IMR-90 (cell line): ENCODE measurements at regions not wholly inside any gene's neighbourhood (a gene's known extent, or its start where the extent isn't known, plus 50 kb on each side); places are given as distances from the start of the nearest gene placed in this dataset.

Experiments used
- ATAC-seq: fragments of 200-7000 bp; cut with Tn5 transposase; 2 replicates; pipeline ENCODE4 v1.9.1; 2020; ENCODE audit warnings: low read depth, mild to moderate bottlenecking, moderate library complexity
- BruUV-seq: library from RNA; stranded (reverse); fragments of 400-500 nt; replicated peaks from 2 replicates; lab custom pipeline; 2021; lab: Mats Ljungman, UMichigan
- CTCF ChIA-PET: fragments of 300-600 bp; formaldehyde crosslinking; extraction: SDS; loops from one replicate; lab custom pipeline; 2021; ENCODE audit warnings: antibody characterized with exemption; lab: Yijun Ruan, JAX
- POLR2A ChIA-PET: fragments of 300-600 bp; sonication (Branson Sonifier 250); formaldehyde crosslinking; loops from one replicate; lab custom pipeline; 2022; ENCODE audit warnings: antibody characterized with exemption; ENCODE audit not compliant: unreplicated experiment; lab: Charles Lee
- DNase-seq: peaks from one replicate; pipeline ENCODE4 v3.0.0; 2013
- H2AFZ ChIP-seq: replicated peaks from 2 replicates; pipeline ENCODE3; 2013; ENCODE audit warnings: low read length, mild to moderate bottlenecking; ENCODE audit not compliant: poor library complexity
- H2AK5ac ChIP-seq: 2 replicates; pipeline ENCODE4 v1.6.1; 2013; ENCODE audit warnings: low read depth, low read length, inconsistent platforms
- H2AK9ac ChIP-seq: replicated peaks from 2 replicates; pipeline ENCODE3; 2013; ENCODE audit warnings: mild to moderate bottlenecking, low read depth, low read length, moderate library complexity; ENCODE audit not compliant: poor library complexity
- H2BK120ac ChIP-seq: 2 replicates; pipeline ENCODE4 v1.6.1; 2013; ENCODE audit warnings: low read depth, low read length, inconsistent platforms
- H2BK15ac ChIP-seq: 3 replicates; pipeline ENCODE4 v1.6.1; 2013; ENCODE audit warnings: low read depth, low read length, inconsistent platforms
- H2BK20ac ChIP-seq: 2 replicates; pipeline ENCODE4 v1.6.1; 2013; ENCODE audit warnings: low read depth, mild to moderate bottlenecking, inconsistent platforms, low read length, moderate library complexity
- H2BK5ac ChIP-seq: 2 replicates; pipeline ENCODE4 v1.6.1; 2013; ENCODE audit warnings: mild to moderate bottlenecking, low read depth, low read length, inconsistent platforms; ENCODE audit not compliant: poor library complexity, severe bottlenecking
- H3K14ac ChIP-seq: replicated peaks from 2 replicates; pipeline ENCODE4 v1.6.1; 2013; ENCODE audit warnings: low read depth, low read length, inconsistent platforms
- H3K18ac ChIP-seq: 2 replicates; pipeline ENCODE4 v1.6.1; 2013; ENCODE audit warnings: low read depth, low read length, control low read depth
- H3K23ac ChIP-seq: 2 replicates; pipeline ENCODE4 v1.6.1; 2013; ENCODE audit warnings: low read depth, low read length, inconsistent platforms
- H3K27ac ChIP-seq: 2 replicates; pipeline ENCODE4 v1.5.1; 2013; ENCODE audit warnings: mild to moderate bottlenecking, control low read depth, low read length; ENCODE audit not compliant: insufficient read depth
- H3K27me3 ChIP-seq: 2 replicates; pipeline ENCODE4 v1.6.1; 2013; ENCODE audit warnings: low read length; ENCODE audit not compliant: control insufficient read depth, insufficient read depth
- H3K36me3 ChIP-seq: 2 replicates; pipeline ENCODE4 v1.6.1; 2013; ENCODE audit warnings: low read length, mixed read lengths; ENCODE audit not compliant: control insufficient read depth, insufficient read depth
- H3K4ac ChIP-seq: 2 replicates; pipeline ENCODE4 v1.6.1; 2013; ENCODE audit warnings: low read depth, low read length, inconsistent platforms
- H3K4me1 ChIP-seq: 2 replicates; pipeline ENCODE4 v1.6.1; 2013; ENCODE audit warnings: low read length, mixed read lengths; ENCODE audit not compliant: control insufficient read depth, insufficient read depth
- H3K4me2 ChIP-seq: 2 replicates; pipeline ENCODE4 v1.6.1; 2013; ENCODE audit warnings: low read depth, mild to moderate bottlenecking, control low read depth, low read length, moderate library complexity
- H3K4me3 ChIP-seq: 2 replicates; pipeline ENCODE4 v1.5.1; 2013; ENCODE audit warnings: low read depth, mild to moderate bottlenecking, control low read depth, low read length, moderate library complexity; ENCODE audit not compliant: insufficient read depth
- H3K56ac ChIP-seq: 2 replicates; pipeline ENCODE4 v1.6.1; 2013; ENCODE audit warnings: low read length, inconsistent platforms; ENCODE audit not compliant: insufficient read depth; ENCODE audit errors: extremely low read depth
- H3K79me1 ChIP-seq, 2 experiments: 2 replicates each; pipeline ENCODE4 v1.6.1; 2013; ENCODE audit warnings: low read length in 2 of 2, inconsistent platforms in 1 of 2, low read depth in 1 of 2
- H3K9ac ChIP-seq: 2 replicates; pipeline ENCODE4 v1.6.1; 2013; ENCODE audit warnings: low read depth, low read length, control low read depth
- H3K9me1 ChIP-seq: 2 replicates; pipeline ENCODE4 v1.6.1; 2013; ENCODE audit warnings: low read length, inconsistent platforms; ENCODE audit not compliant: insufficient read depth
- H3K9me3 ChIP-seq: 2 replicates; pipeline ENCODE4 v1.6.1; 2013; ENCODE audit warnings: low read length; ENCODE audit not compliant: control insufficient read depth, insufficient read depth
- H4K20me1 ChIP-seq: 2 replicates; pipeline ENCODE4 v1.6.1; 2013; ENCODE audit warnings: low read length, inconsistent platforms; ENCODE audit not compliant: insufficient read depth
- H4K5ac ChIP-seq: 2 replicates; pipeline ENCODE4 v1.6.1; 2013; ENCODE audit warnings: mild to moderate bottlenecking, low read depth, low read length, control low read depth
- H4K8ac ChIP-seq, 2 experiments: 2 replicates each; pipeline ENCODE4 v1.6.1; 2013; ENCODE audit warnings: low read depth in 2 of 2, low read length in 2 of 2, control low read depth in 1 of 2, inconsistent platforms in 1 of 2
- H4K91ac ChIP-seq: 2 replicates; pipeline ENCODE4 v1.6.1; 2013; ENCODE audit warnings: low read depth, low read length, inconsistent platforms; ENCODE audit not compliant: insufficient read depth
- BHLHE40 ChIP-seq: fragments of 150-350 bp; IDR thresholded peaks from 2 replicates; pipeline ENCODE4 v1.6.1; 2016; ENCODE audit warnings: mild to moderate bottlenecking, low read depth, low read length
- CEBPB ChIP-seq: IDR thresholded peaks from 2 replicates; pipeline ENCODE4 v1.6.1; 2012; ENCODE audit warnings: low read depth, low read length, improper control_type of control experiment
- CHD1 ChIP-seq: IDR thresholded peaks from 2 replicates; pipeline ENCODE4 v1.6.1; 2012; ENCODE audit warnings: low read depth, low read length, improper control_type of control experiment
- CTCF ChIP-seq: conservative IDR thresholded peaks from 2 replicates; pipeline ENCODE4 v1.5.1; 2012; ENCODE audit warnings: mild to moderate bottlenecking, low read depth, low read length, improper control_type of control experiment
- FOS ChIP-seq: fragments of 150-350 bp; IDR thresholded peaks from 2 replicates; pipeline ENCODE4 v1.6.1; 2016; ENCODE audit warnings: low read depth, low read length
- MAFK ChIP-seq: IDR thresholded peaks from 2 replicates; pipeline ENCODE4 v1.6.1; 2012; ENCODE audit warnings: low read depth, low read length, improper control_type of control experiment
- MAZ ChIP-seq: IDR thresholded peaks from 2 replicates; pipeline ENCODE4 v1.6.1; 2012; ENCODE audit warnings: low read depth, mild to moderate bottlenecking, low read length, improper control_type of control experiment, moderate library complexity, borderline replicate concordance
- MXI1 ChIP-seq: IDR thresholded peaks from 2 replicates; pipeline ENCODE4 v1.6.1; 2012; ENCODE audit warnings: low read depth, mild to moderate bottlenecking, low read length, moderate library complexity, borderline replicate concordance
- NFE2L2 ChIP-seq: fragments of 150-350 bp; IDR thresholded peaks from 2 replicates; pipeline ENCODE4 v1.6.1; 2016; ENCODE audit warnings: low read depth, mild to moderate bottlenecking, low read length
- POLR2A ChIP-seq: IDR thresholded peaks from 2 replicates; pipeline ENCODE4 v1.6.1; 2012; ENCODE audit warnings: mild to moderate bottlenecking, low read depth, low read length
- RAD21 ChIP-seq: IDR thresholded peaks from 2 replicates; pipeline ENCODE4 v1.6.1; 2012; ENCODE audit warnings: low read length, improper control_type of control experiment
- RCOR1 ChIP-seq: IDR thresholded peaks from 2 replicates; pipeline ENCODE4 v1.6.1; 2012; ENCODE audit warnings: mild to moderate bottlenecking, low read length, improper control_type of control experiment; ENCODE audit not compliant: insufficient replicate concordance
- RFX5 ChIP-seq: IDR thresholded peaks from 2 replicates; pipeline ENCODE4 v1.8.0; 2012; ENCODE audit warnings: low read depth, mild to moderate bottlenecking, low read length, moderate library complexity
- SMC3 ChIP-seq: fragments of 150-350 bp; IDR thresholded peaks from 2 replicates; pipeline ENCODE4 v1.6.1; 2016; ENCODE audit warnings: low read depth, mild to moderate bottlenecking, antibody characterized with exemption, low read length, moderate library complexity
- WGBS, 2 experiments: methylation state at CpG; one replicate each; pipeline versions ENCODE4 v1.1.5 to v1.1.7; 2013; ENCODE audit warnings: missing lambda C conversion rate in 2 of 2; ENCODE audit not compliant: insufficient read length in 1 of 2; ENCODE audit errors: extremely low coverage in 2 of 2; 5-methylcytosine and 5-hydroxymethylcytosine counted together
- dilution Hi-C: fragments of 300-500 bp; cut with HindIII; formaldehyde crosslinking; loops from one replicate; pipeline ENCODE4 v1.14.3; 2018; ENCODE audit warnings: low sequenced_read_pairs; ENCODE audit not compliant: unreplicated experiment
- in situ Hi-C: fragments of 300-500 bp; cut with MboI; formaldehyde crosslinking; loops from 3 replicates; pipeline ENCODE4 v1.14.3; 2019; ENCODE audit warnings: low sequenced_read_pairs, inconsistent platforms, mixed read lengths
- intact Hi-C: fragments of 100-400 bp; cut with micrococcal nuclease; formaldehyde crosslinking; loops from 2 replicates; pipeline ENCODE4 v1.10.0; 2022
- TF ChIP-seq, protein P1 (sequence below): fragments of 150-350 bp; IDR thresholded peaks from 2 replicates; pipeline ENCODE4 v1.6.1; 2016; ENCODE audit warnings: low read depth, mild to moderate bottlenecking, low read length, moderate library complexity, borderline replicate concordance
- TF ChIP-seq, protein P2 (sequence below): fragments of 150-350 bp; IDR thresholded peaks from 2 replicates; pipeline ENCODE4 v1.6.1; 2017; ENCODE audit warnings: mild to moderate bottlenecking, antibody characterized with exemption, low read length, low read depth

- Histone ChIP-seq H3K36me3 (no peaks in the 10 kb centered on the region), H3K9me1 (no peaks in the 10 kb centered on the region), H4K91ac (no peak overlapping the region), H3K4me2 (no peak overlapping the region), H2BK5ac (no peak overlapping the region), H3K14ac (no peak overlapping the region), H2BK15ac (no peak overlapping the region; the same call in 2 of the 3 replicates), H3K4me3 (no peak overlapping the region), H3K4me1 (no peaks in the 10 kb centered on the region; the same call in 1 of the 2 replicates), H3K23ac (no peak overlapping the region), H2BK20ac (no peak overlapping the region), H4K5ac (no peak overlapping the region), H3K56ac (no peak overlapping the region), H3K9ac (no peak overlapping the region), H3K9me3 (peaks cover 7% of the 10 kb centered on the region), H4K20me1 (no peaks in the 10 kb centered on the region), H3K27me3 (peaks cover 2% of the 10 kb centered on the region; the same call in 1 of the 2 replicates), H3K79me1 (no peaks in the 10 kb centered on the region), H2BK120ac (no peak overlapping the region), H2AK9ac (no peak overlapping the region), H3K27ac (no peak overlapping the region), H4K8ac (no peak overlapping the region), H2AFZ (no peak overlapping the region), H3K18ac (no peak overlapping the region), H3K4ac (no peak overlapping the region), H2AK5ac (no peak overlapping the region)
- TF ChIP-seq RFX5, result no peak
- no peak for TF ChIP-seq RCOR1
- TF ChIP-seq CEBPB, result no peak
- no peak for TF ChIP-seq MAFK
- TF ChIP-seq, protein P1, sequence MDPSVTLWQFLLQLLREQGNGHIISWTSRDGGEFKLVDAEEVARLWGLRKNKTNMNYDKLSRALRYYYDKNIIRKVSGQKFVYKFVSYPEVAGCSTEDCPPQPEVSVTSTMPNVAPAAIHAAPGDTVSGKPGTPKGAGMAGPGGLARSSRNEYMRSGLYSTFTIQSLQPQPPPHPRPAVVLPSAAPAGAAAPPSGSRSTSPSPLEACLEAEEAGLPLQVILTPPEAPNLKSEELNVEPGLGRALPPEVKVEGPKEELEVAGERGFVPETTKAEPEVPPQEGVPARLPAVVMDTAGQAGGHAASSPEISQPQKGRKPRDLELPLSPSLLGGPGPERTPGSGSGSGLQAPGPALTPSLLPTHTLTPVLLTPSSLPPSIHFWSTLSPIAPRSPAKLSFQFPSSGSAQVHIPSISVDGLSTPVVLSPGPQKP, result no peak
- TF ChIP-seq CTCF, result no peak
- TF ChIP-seq NFE2L2, result no peak
- no peak for TF ChIP-seq SMC3
- TF ChIP-seq FOS, result no peak
- TF ChIP-seq, protein P2, sequence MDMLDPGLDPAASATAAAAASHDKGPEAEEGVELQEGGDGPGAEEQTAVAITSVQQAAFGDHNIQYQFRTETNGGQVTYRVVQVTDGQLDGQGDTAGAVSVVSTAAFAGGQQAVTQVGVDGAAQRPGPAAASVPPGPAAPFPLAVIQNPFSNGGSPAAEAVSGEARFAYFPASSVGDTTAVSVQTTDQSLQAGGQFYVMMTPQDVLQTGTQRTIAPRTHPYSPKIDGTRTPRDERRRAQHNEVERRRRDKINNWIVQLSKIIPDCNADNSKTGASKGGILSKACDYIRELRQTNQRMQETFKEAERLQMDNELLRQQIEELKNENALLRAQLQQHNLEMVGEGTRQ, result no peak
- TF ChIP-seq POLR2A, result no peak
- TF ChIP-seq MXI1, result no peak
- no peak for TF ChIP-seq CHD1
- TF ChIP-seq BHLHE40, result no peak
- TF ChIP-seq RAD21, result no peak
- TF ChIP-seq MAZ, result no peak
- in situ Hi-C loops, result no loop called here
- dilution Hi-C loops, result no loop called here
- no TSS peak for BruUV-seq
- ATAC-seq, result no peak
- no peak for DNase-seq
- ChIA-PET CTCF (interaction anchor here (1.2 to 1.4 kb wide), 4 partner anchors 8 to 20 kb away, joined by 3 to 9 read pairs (median 3); no protein-coding TSS in a partner anchor), POLR2A (no interaction called here)
- intact Hi-C loops, result loop anchor here (10.0 kb wide), 1 partner anchor 492 kb away; no protein-coding TSS in a partner anchor
- WGBS, 2 experiments, result no CpG with 5 or more reads among the region's 8 CpGs
Measured at GRCh38 chr2:238512247-238512867, 85.6 kb downstream of the ASB1 start.
